Renal cortical epithelial cell (primary cell): ENCODE measurements at regions not wholly inside any gene's neighbourhood (a gene's known extent, or its start where the extent isn't known, plus 50 kb on each side); places are given as distances from the start of the nearest gene placed in this dataset.

Source experiments
- DNase-seq: peaks from one replicate; pipeline ENCODE4 v3.0.0-alpha.2; 2011; ENCODE audit warnings: low read depth

DNA sequence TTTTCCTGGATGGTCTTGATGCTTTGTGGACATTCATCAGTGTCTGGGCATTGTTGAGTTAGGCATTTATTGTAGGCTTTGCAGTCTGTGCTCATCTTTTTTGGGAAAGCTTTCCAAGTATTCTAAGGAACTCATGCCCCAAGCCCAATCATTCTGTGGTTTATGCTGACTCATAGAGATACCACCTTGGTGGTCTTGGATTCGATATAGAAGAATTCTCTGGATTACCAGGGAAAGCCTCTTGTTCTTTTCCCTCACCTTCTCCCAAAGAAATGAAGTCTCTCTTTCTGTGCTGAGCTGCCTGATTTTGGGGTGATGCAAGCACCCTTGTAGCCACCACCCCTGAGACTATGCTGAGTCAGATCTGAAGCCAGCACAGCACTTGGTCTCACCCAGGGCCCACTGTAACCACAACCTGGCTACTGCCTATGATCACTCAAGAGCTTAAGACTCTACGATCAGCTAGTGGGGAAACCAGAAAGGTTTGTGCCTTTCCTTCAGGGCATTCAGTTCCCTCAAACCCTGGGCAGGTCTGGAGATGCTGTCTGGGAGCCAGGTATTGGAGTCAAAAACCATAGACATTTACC lies 422.6 kb downstream of the NUF2 start:
- no peak for DNase-seq

- DNase-seq = no peak
These were observed 423.4 kb downstream of the NUF2 start for GRCh38 chr1:163745204-163745603.

DNA sequence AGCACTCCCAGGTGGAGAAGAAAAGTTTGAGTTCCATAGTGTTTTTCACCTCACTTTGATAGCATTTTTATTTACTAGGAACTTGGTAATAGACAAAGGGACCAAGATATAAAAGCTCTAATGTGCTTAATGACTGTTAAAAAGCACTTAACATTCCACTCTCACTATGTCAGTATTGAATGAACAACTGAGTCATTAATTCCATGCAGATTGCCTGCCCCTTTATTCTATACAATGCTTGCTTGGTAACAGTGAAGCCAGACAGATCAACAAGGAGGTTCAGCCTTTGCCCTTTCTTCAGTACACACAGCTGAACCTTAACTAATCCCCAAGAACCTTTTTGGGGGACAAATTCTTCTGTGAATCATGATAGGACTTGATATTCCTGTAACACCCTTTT lies 425.5 kb downstream of the NUF2 start:
- DNase-seq = no peak

DNA sequence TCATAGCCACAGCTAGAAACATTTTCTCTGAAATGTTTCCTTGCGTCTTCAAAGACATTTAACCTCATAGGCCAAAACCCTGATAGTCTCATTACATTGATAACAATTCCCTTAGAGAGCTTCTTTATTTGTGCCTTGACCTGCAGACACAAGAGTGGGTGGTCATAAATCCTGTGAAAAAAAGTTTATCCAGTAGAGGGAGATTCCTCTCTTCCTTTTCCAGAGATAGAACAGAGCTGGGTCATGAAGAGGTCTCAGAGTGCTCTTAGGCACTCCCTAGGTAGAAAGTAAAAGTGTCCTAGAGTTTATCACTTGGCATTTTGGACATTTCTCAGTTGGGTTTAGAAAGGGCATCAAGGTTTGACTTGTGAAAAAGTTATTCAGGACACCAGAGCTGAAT lies 426.1 kb downstream of the NUF2 start:
- DNase-seq = no peak

- no peak for DNase-seq
These were observed 437.4 kb downstream of the NUF2 start for GRCh38 chr1:163758977-163759670.

GRCh38 chr1:163761898-163762297 lies 440.1 kb downstream of the NUF2 start:
- no peak for DNase-seq

DNA sequence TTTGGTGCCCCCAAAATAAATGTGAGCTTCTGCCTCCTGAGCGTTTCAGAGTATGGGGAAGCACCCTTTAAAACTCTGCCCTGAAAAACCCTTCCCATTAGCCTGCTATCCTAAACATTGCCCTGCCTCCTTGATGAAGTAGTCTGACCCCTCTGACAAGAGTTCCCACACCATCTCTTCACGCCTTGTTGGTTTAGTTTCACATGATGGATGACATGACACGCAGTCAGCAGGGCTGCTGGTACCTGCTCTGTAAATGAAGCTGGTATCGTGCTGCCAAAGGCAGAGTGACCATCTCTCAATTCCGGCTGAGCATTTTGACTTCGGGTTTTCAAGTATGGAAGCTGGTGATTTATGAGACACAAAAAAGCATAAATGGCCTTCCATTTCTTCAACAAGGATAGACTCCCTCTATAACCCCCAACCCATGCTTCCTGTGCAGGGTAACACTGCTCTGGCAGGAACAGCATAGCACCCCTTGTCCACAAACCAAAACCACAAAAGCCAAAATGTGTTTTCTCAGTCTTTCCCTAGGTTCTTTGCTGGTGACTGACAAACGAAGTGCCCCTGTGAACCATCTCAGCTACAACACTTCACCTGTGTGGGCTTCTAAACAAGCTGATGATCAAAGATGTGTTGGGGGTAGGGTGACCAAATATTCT lies 444.6 kb downstream of the NUF2 start:
- no peak for DNase-seq

- no peak for DNase-seq
These were observed 446.8 kb downstream of the NUF2 start for GRCh38 chr1:163768576-163768975.

DNA sequence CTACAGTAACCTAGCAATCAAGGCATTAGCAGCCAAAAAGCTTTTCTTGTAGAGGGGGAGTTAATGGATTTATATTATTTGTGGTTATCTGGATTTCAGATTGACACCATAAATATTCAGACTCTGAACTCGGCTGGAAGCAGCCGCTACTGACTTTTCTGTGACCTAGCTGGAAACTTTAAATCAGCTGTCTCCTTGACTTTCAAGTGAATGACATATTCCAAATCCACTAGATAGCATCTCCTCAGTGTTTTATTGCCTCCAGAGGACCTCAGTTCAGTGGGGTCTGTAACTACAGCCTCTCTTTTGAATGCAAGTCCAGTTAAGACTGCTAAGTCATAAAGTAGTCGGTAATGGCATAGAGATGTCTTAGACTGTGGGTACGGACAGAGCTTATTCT lies 448.5 kb downstream of the NUF2 start:
- DNase-seq = no peak

GRCh38 chr1:163771637-163772036 lies 449.9 kb downstream of the NUF2 start:
- no peak for DNase-seq

GRCh38 chr1:163772246-163772645 lies 450.5 kb downstream of the NUF2 start:
- no peak for DNase-seq

DNA sequence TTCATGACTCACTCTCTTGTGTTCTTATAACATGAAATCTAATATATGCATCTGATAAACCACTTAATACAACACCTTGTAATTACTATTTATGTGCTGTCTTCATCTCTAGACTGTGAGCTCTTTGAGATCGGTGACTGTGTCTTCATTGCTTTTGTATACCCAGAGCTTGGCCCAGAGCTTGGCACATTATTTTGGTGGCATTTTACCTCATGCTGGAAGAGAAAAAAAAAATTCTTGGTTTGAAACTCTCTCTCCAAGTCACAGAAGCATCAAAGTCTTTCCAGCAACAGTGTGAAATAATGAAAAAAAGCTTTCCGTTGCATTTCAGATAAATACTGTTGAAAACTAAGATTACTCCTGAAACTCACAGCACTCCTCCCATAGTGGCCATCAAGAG lies 451.6 kb downstream of the NUF2 start:
- DNase-seq = no peak

GRCh38 chr1:163774401-163774945 lies 452.7 kb downstream of the NUF2 start:
- DNase-seq = no peak

GRCh38 chr1:163774978-163775620 lies 453.3 kb downstream of the NUF2 start:
- no peak for DNase-seq

DNA sequence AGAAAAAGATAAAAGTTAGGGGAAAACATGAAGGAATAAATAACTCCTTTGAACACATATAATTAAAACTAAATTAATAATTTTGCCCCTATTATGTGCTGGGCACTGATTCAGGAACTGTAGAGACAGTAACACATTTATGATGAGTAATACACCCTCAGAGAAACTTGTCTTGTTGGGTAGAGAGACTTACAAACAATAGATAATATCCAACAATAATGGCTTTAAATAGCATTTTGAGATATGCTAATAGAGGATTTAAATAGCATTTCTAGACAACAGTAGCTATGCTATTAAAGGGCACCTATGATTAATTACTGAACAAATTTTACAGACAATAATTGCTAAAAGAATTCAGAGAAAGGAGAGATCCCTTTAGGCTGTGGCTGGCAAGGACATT lies 455.5 kb downstream of the NUF2 start:
- no peak for DNase-seq

DNA sequence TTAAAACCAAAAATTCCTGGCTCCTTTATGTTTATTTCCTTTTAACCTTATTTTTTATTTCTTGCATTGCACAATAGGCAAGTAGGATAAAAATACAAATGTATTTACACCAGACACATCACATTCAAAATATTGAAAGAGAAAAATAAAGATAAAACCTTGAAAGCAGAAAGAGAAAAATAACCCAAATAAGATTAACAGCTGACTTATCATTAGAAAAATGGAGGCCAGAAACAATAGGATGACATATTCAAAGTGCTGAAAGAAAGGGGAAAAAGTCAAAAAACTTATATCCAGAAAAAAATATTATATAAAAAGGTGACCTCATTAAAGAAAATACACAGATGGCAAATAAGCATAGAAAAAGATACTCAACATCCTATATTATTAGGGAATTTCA lies 459.4 kb downstream of the NUF2 start:
- DNase-seq = no peak

- DNase-seq = no peak
These were observed 464.2 kb downstream of the NUF2 start for GRCh38 chr1:163785868-163786405.

GRCh38 chr1:163789911-163790310 lies 468.2 kb downstream of the NUF2 start:
- DNase-seq = no peak

- DNase-seq = no peak
These were observed 472.8 kb downstream of the NUF2 start for GRCh38 chr1:163794551-163794950.

GRCh38 chr1:163796394-163796821 lies 474.7 kb downstream of the NUF2 start:
- DNase-seq = peak; percentile 9

- DNase-seq = no peak
These were observed 476.1 kb downstream of the NUF2 start for GRCh38 chr1:163797816-163798215.

DNA sequence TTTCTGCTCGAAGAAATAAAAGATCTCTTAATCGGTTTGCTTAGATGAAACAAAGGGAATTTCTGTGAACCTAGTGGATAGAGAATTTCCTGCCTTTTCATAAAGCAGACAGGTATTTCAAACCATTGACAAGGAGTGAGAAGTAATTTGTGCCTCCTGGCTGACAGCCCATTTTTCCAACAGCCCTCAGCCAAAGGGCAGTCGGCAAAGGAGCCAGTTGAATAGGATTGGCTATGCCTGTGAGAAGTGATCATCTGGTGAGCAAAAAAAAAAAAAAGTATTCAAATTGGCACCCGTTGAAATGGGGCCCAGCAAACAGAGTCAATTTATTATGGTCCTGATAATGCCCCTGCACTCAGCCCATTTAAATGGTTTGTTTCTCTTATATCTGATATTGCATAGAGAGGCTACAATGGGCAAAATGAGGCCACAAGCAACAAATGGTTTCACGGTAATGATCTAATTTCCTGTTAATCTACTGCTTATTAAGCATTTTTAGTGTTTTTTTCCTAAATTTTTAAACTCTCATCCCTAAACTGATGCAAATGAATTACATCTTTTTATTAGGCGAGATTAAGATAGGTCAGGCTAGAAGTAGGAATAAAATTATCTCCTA lies 477.5 kb downstream of the NUF2 start:
- DNase-seq = no peak
